OCI-LY3 (cell line): ENCODE measurements at regions not wholly inside any gene's neighbourhood (a gene's known extent, or its start where the extent isn't known, plus 50 kb on each side); places are given as distances from the start of the nearest gene placed in this dataset.

ENCODE experiments used
- CTCF ChIP-seq: fragments of 200-600, 300-600 bp; sonication (generic); IDR thresholded peaks from 2 replicates; pipeline ENCODE4 v1.5.1; 2014; ENCODE audit warnings: antibody characterized with exemption, low read length, low read depth
- EZH2phosphoT487 ChIP-seq: fragments of 200-600 bp; shearing (Covaris generic); IDR thresholded peaks from 2 replicates; pipeline ENCODE4 v1.6.1; 2018; ENCODE audit warnings: antibody characterized with exemption, mixed run types, low read depth

GRCh38 chr15:46660096-46660842 is 1025.4 kb downstream of the SQOR start:
- TF ChIP-seq CTCF = no peak
- no peak for TF ChIP-seq EZH2phosphoT487
